Activated CD8-positive, alpha-beta memory T cell treated with anti-CD3 and anti-CD28 coated beads, Interleukin-2, amount 50 U/mL, for 24 hours (primary cell): ENCODE measurements at regions not wholly inside any gene's neighbourhood (a gene's known extent, or its start where the extent isn't known, plus 50 kb on each side); places are given as distances from the start of the nearest gene placed in this dataset.

Experiments used
- DNase-seq: peaks from one replicate; pipeline ENCODE4 v3.0.0-alpha.2; 2020; ENCODE audit errors: extremely low read depth

DNA sequence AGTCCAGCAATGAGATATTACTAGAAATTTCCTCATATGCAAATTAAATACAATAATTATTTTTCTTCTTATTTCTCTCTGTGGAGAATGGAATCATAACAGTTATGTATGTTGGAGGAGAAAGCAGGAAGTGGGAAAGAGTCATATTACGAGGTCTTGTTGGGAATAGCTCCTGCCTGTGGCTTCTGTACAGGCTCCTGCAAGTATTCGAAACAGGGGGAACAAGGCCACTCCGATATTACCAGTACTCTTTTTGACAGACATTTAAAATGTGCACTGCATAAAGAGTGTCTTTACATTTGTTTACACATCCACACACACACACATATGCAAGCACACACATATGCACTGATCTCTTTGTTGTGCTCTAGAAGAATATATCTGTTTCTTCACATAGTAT is 812.0 kb upstream of the ZNF608 start:
- DNase-seq = no peak

DNA sequence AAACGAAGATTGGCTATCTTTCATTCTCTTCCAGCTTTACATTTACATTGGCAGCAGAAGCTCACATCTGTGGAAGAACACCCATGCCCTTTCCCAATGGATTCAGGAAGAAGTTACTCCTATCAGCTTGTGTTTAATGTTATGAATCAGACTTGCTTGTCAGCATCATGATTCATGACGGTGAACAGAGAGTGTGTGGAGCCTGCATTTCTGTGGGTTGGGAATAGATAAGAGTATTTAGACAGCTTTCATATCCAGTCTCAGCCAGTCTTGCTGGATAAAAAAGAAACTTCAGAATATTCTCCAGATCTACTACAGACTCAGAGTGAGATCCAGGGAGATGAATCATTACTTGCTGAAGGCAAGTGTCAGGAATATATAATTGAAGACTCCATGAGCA is 812.9 kb upstream of the ZNF608 start:
- DNase-seq = no peak

DNA sequence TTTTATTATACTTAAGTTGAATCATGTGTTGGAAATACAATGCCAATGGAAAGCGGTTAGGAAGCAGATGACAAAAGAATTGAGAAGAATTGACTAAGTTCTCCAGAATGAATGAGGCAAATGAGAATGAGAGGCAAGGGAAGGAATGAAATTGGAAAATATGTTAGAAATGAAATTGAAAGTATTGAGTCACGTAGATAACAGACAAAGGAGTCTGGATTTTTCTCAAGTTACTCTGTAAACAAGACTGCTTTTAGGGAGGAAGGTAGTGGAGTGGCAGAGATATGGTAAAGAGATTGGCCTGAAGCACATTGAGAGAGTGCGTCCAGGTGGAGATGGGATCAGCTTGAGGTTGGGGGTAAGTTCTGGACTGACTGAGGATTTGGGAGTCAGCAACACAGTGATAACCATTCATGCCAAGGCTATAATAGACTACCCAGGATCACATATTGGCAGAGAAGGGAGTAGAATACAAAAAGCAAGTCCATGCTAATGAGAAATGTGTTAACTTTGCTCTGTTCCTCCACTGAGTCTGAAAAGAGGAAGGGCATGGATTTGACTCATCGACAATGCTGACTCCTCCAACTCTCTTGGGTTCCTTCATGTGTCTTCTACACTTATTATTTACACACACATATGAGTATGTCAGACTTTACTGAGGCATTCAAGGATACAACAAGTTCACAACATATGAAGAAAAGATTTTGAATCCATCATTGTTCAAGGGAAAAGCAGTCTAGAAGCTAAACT is 814.2 kb upstream of the ZNF608 start:
- no peak for DNase-seq

DNA sequence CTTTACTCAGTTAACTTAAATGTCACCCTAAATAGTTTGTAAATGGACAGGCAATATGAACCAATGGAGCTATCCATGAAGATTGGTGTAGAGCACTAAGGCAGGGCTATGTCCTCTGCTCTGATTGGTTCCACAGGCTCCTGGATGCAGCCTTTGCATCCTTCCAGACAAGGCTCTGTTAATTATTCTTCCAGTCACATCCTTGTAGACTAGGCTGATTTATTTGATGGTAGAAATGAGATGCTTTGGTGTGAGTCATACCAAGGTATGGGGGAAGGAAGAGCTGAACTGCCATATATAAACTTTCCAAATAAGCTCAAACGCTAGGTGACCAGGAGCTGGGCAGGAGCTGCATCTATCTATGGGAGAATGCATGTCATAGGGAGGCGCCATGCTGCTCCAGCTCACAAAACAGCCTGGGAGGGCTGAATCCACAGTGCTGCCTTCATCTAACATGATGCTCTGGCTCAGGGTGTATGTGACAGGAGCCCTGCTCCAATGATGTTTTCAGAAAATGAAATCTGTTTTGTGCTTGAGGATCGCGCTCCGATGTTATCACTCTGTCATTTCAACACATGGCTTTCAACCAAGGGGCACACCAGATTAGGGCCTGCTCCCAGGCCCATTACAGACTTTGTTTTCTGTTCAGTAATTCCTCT is 818.0 kb upstream of the ZNF608 start:
- DNase-seq = no peak

DNA sequence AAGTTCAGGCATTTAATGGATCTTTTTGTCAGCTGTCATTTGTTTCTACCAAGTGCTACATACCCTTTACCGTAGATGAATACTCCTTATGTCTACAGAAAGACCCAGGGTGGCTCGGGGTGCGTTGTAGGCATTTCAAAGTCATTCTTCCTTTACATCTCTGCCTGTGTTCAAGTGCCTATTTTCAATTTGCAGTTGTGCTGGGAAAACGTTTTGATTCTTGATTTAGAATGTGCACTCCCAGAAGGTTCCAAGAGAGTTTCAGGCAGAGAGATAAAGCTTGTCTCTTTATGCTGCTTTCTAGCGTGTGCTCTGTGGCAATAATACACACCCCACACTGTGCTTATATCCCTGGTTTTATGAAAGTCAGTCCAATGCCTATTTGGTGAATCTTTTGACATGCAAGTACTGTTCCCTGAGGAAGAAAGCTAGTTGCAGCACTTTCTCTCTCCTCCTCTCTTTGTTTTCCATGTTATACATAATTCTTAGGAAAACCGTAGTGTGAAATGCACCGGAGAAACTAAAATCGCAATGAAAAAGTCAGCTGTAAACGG is 828.1 kb upstream of the ZNF608 start:
- no peak for DNase-seq

DNA sequence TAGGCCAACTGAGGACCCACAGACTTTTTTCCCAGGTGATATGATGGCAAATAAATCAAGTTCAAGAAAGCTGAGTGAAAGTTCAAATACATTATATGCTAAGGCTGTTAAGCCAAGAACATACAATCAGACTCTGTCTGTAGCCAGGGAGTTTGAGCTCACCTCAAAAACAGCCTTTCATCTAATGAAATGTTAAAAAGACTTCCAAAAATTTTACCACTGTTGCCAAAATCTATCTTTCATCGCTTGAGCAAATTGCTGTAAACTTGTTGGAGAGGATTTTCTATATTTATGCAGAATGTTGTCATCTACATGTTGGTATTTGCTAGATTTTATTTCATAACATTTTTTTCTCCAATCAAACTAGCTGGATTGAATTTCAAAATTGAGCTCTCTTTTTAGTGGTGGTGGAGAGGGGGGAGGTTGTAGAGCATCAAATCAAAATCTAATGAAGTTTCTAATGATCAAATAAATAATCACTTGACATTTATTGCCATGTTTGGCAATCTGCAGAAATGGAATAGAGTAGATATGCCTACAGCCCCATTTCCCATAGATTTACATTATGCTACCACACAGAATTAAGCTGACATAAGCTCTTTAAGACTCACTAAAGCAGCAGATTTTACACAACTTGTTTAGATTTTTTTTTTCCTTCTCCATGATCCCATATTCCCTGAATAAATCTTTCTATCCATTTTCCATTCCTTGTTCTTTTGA is 828.9 kb upstream of the ZNF608 start:
- no peak for DNase-seq

DNA sequence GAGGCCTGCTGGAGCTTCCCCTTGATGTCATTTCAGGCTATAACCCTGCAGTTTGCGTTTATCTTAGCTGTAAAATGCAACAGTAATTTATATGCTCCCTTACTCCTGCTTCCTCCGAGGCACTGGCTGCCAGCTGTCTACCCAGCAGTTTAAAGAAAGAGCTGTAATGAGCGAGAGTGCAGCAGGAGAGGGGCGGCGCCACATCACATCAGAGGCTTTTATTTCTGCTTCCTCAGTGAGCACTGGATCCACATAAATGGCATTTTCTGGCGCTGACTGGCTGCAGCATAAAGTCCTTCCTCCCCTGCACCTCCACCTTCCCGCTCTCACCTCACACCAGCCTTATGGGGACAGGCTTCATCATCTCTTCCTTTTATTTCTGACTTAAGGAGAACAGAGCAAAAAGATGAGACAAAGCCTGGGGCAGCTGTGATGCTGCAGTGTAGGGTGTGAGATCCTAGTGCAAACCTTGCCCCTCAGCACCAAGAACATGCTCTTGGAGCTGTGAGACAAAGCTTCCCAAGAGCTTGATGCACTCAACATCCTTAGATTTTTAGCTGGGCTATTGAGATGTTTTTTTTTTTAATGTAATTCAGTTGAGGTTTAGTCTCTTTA is 829.6 kb upstream of the ZNF608 start:
- no peak for DNase-seq

DNA sequence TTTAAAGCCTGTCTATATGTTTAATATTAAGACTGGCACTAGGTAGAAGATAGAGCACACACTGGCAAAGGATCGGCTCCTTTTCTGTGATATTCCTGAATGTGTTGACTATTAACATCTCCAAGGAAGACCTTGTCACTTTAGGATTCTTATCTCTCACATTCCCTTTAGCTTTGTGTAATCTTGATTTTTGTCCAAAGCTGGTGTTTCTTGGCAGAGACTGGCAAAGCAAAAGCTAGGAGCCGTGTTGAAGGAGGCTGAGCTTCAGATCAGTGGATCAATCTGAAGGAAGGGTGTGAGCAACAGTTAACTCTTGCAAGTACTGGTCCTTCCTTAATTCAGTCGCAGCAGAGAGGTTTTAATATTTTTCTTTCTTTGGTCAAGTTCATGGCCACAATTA is 830.4 kb upstream of the ZNF608 start:
- DNase-seq = no peak

DNA sequence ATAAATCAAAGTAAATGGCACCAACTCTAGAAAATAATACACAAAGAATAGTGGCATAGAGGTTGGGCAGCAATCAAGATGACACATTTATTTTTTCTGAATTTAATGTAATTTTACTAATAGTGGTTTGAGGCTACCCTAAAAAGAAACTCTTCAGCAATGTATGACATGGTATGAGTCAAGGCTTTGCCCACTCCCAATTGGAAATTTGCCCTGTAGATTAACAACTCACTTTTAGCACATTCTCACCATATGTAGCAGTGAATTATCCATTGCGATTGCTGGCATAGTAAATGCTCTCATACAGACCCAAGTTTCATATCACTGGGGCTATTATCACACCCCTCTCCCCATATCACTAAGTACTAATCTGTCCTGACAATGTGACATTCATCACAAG is 832.1 kb upstream of the ZNF608 start:
- DNase-seq = no peak

DNA sequence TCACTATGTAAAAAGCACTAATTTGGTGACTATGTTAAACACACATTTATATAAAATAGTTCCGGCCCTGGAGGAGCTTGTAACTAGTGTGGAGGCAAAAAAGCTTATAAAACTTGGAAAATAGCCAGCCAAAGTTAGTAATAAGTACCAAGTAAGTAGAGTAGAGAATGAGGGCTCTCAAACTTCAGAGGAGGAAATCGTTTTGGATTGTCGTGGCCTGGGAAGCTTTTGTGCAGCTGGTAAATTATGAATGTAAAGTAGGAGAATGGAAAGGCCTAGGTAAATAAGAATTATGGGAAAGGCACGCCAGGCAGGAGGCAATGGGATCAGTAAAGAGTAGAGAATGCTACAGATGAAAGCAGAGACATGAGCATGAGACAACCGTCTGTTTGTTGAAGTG is 832.7 kb upstream of the ZNF608 start:
- DNase-seq = no peak

DNA sequence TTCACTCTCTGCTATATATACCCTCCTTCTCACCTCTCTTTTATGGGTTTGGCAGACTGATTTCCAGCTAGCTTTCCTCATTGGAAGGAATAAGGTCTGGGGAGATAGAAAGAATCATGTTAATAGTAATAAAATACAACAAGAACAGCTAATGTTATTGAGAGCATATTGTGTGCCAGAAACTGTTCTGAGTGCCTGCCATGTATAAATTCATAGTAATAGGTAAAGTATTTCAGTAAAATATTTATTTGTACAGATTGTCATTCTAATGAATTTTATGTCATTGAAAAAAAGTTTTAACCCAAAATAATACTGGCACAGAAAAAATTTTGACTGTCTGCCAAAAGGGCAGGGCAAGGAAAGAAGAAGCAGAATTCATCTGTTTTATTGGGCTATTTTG is 834.9 kb upstream of the ZNF608 start:
- DNase-seq = no peak

DNA sequence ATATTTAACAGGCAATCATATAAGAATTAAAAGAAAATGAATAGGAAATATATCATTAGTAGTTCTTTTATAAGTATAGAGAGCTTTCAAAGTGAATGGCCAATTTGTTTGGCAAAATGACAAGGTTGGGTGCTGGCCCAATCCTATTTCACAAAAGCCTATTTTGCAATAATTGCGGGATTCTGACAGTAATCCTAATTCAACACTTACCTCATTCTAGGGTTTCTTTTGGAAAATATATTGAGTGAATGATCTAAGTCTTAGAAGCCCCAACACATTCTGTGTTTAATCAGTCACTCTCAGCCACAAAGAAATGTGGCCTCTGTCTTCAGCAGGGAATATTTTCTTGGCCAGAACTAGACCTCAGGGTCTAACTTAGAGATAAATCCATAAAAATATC is 835.9 kb upstream of the ZNF608 start:
- DNase-seq = no peak

DNA sequence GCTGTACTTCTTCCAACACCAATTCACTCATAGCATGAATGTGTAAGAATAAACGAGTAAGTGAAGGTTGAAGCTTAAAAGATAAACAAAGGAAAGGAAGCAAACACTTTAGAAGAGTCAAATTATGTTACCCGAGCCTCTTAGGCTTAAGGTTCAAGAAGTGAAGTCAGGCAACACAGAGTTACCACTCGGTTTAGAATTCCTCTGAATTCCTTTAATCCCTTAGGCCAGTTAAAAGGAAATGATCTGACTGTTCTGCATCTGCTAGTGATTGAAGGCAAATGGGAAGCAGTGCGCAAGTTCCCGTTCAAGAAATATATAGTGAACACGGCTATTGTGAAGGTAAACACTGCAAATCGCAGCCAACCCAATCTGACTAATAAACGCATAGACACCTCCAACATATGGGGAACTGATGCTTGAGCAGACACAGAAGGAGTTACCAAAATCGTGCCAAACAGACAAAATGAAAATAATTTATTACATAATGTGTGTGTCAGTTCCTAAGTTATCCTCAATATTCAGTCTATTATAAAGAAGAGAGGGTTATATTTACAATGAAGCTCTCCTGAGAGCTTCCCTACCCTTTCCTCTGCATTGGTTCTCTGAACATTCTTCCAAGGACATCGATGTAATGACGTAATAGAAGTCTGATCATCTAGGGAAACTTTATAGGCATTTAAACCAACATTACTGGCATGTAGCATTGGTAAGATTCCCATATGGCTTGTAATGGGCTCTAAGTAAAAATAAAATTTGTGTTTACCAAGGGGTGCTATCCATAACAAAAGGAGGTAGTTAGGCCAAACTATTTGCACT is 837.1 kb upstream of the ZNF608 start:
- no peak for DNase-seq

DNA sequence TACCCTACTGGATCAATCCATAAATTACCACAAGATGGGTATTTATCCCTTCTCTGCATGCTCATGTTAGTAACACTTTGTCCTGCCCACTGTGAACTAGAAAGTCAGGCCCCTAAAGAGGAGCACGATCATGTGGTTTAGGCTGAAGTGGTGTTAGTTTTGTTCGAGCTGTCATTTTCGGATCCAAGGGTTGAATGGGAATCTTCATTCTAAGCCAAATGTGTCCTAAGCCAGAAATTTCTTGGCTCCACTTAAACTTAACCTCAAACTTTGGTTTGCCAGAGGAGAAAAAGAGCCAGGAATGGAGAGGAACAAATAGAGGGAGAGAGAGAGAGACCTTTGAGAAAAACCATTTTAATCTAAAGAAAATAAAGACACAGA is 837.7 kb upstream of the ZNF608 start:
- no peak for DNase-seq

DNA sequence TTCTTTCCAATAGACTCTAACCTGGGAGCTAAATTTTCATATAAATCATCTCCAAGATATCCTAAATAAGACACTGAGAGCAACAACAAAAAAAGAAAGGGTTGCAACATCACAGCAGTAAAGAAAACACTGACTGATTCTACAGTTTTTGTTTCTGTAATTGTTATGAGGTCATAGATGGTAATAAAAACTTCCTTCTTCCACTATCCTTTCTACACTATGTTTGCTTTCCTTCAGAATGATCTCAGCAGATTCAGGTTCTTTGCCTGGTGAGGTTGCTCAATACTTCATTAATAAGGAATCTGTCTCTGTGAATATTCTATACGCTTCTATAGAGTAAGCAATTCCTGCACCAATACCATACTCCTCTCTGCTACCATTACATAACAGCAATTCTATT is 835.6 kb upstream of the GRAMD2B start:
- no peak for DNase-seq

DNA sequence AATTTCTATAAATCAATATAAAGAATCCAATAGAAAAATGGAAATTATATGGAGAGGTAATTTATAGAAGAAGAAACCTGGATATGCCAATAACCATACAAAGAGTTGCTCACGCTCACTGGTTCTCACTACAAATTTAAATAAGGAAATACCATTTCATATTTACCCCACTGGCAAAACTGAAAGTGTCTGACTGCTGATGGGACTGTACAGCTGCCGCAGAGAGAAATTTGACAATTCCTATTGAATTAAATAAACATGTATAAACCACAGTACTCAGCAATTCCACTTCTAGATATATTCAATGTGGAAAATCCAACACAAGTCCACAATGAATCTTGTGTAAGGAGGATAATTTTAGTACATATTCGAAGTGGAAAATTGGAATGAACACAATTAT is 830.4 kb upstream of the GRAMD2B start:
- no peak for DNase-seq

DNA sequence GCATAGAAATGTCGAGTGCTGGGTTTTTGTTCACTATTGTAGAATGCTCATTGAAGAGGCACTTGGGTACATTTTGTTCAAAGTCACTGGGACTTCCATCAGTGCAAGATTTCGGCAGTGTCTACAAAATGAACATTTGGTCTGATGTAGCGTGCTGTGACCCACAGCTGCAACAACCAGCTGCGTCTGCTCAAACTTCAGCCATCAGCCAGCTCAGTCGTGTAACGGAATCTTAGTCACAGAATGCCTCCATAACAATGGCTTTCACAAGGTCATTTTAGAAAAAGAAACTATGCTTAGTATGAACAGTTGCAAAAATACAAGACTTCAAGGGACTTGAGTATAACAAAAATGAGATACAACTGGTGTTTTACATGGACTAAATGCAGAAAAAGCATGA is 828.1 kb upstream of the GRAMD2B start:
- DNase-seq = no peak

DNA sequence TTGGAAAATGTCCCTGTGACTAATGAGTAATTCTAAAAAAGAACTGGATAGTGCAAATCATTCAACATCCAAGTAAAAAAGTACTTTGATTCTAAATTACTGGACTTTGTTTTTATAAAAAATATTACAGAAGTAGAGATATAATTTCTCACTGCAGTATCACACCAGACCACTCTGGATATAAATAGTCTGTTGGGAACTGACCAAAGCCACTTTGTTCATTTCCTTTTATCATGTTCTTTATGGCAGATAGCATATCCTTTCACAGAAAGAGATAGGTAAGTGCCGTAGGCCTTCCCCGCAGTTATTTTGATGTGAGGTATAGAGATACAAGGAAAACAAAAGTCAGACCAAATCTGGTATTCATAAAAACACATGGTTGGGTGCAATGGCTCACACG is 827.4 kb upstream of the GRAMD2B start:
- DNase-seq = no peak

DNA sequence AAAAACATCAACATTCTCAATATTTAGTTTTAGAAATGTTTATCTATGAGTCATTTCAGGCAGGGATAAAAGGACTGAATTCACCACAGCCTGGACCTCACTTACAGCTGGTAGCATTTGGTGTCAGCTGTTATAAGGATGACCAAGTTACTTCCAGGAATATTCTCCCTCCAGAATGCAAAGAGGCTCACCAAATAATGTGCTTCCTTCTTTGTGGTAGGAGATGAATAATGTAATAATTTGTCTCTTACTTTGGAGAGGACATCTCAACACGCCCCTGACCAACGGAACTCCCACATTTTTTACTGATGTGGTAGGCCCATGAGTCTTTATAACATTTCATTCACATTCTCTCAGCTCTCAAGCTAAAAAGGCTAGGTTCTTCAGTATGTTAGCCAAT is 825.9 kb upstream of the GRAMD2B start:
- DNase-seq = no peak

DNA sequence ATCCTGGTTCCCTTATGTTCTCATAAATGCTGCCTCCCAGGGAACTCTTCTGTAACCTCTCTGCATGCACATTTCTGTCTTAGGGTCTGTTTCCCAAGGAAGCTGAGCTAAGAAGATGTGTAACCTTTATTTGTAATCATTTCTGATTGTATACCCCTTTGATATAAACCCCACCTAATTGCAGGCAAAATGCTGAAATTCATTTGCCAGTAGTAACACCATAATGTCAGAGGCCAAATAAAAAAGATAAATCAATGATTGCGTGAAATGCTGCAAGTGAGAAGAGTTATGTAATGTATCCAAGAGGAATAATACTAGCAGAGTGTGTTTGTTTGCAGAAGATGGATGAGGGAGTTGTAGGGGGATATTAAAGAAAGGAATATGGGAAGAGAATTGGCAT is 822.6 kb upstream of the GRAMD2B start:
- DNase-seq = no peak

DNA sequence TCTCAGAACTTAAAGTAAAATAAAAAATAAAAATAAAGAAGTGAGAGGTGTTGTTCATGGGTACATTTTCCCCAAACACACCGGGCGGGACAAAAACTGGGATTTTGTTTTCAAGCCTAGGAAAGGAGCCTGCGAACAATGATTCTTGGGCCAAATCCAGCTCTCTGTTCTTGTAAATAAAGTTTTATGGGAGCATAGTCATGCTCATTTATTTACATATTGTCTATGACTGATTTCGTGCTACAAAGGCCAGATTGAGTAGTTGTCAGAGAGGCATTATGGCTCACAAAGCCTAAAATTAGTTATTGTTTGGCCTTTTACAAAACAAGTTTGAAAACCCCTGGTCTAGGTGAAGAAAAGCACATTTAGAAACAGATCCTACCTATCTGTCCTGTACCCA is 821.0 kb upstream of the GRAMD2B start:
- DNase-seq = no peak

DNA sequence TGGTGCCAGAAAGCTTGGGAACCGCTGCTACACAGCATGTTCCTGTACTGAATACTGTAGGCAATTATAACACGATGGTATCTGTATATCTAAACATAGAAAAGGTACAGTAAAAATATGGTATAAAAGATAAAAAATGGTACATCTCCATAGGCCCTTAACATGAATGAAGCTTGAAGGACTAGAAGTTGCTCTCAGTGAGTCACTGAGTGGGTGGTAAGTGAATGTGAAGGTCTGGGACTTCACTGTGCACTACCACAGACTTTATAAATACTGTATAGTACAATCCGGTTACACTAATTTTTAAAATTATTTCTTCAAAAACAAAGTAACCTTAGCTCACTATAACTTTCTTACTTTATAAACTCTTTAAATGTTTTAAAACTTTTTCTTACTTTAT is 819.9 kb upstream of the GRAMD2B start:
- no peak for DNase-seq
